ENCODE measurements at regions not wholly inside any gene's neighbourhood (a gene's known extent, or its start where the extent isn't known, plus 50 kb on each side); places are given as distances from the start of the nearest gene placed in this dataset.

- TF ChIP-seq CTCF (IDR thresholded peaks at IDR 0.05), result no peak
- TF ChIP-seq POLR2A (IDR thresholded peaks at IDR 0.05), result no peak
- TF ChIP-seq EP300 (IDR thresholded peaks at IDR 0.05), result no peak
Measured at GRCh38 chrX:9221781-9222180, 187.9 kb upstream of the FAM9B start.
